ENCODE measurements at regions not wholly inside any gene's neighbourhood (a gene's known extent, or its start where the extent isn't known, plus 50 kb on each side); places are given as distances from the start of the nearest gene placed in this dataset.

GRCh38 chr20:60541991-60542390, 583.8 kb downstream of the CDH26 start:
- ChIA-PET POLR2A (no interaction called here), CTCF (interaction anchor here (1.2 kb wide), 1 partner anchor 331 kb away, joined by 4 read pairs; no protein-coding TSS in a partner anchor)
- Histone ChIP-seq H3K27ac (ENCODE audit: low read depth, low read length) (no peak overlapping the region), H3K9me3 (ENCODE audit: control insufficient read depth, insufficient read depth, low read length) (no peaks in the 10 kb centered on the region), H3K27me3 (ENCODE audit: control insufficient read depth, insufficient read depth, low read length) (no peaks in the 10 kb centered on the region), H3K4me3 (ENCODE audit: low read depth, low read length) (no peak overlapping the region)
- TF ChIP-seq CTCF (IDR thresholded peaks at IDR 0.05; ENCODE audit: low read depth, low read length): no peak
- no peak for DNase-seq (ENCODE audit: low read depth, low spot score)

GRCh38 chr20:60543598-60543997, 585.4 kb downstream of the CDH26 start:
- DNase-seq (ENCODE audit: low read depth, low spot score): no peak
- Histone ChIP-seq H3K4me3 (ENCODE audit: low read depth, low read length) (no peak overlapping the region), H3K27me3 (ENCODE audit: control insufficient read depth, insufficient read depth, low read length) (no peaks in the 10 kb centered on the region), H3K27ac (ENCODE audit: low read depth, low read length) (no peak overlapping the region), H3K9me3 (ENCODE audit: control insufficient read depth, insufficient read depth, low read length) (no peaks in the 10 kb centered on the region)
- POLR2A ChIA-PET: no interaction called here
- TF ChIP-seq CTCF (IDR thresholded peaks at IDR 0.05; ENCODE audit: low read depth, low read length): no peak
- CTCF ChIA-PET: no interaction called here

GRCh38 chr20:60553095-60553494, 594.9 kb downstream of the CDH26 start:
- ChIA-PET CTCF (no interaction called here), POLR2A (no interaction called here)
- H3K27ac ChIP-seq (ENCODE audit: low read depth, low read length): no peak overlapping the region
- DNase-seq (ENCODE audit: low read depth, low spot score): no peak
- no peaks in the 10 kb centered on the region for H3K9me3 ChIP-seq (ENCODE audit: control insufficient read depth, insufficient read depth, low read length)
- no peak overlapping the region for H3K4me3 ChIP-seq (ENCODE audit: low read depth, low read length)
- no peaks in the 10 kb centered on the region for H3K27me3 ChIP-seq (ENCODE audit: control insufficient read depth, insufficient read depth, low read length)
- TF ChIP-seq CTCF (IDR thresholded peaks at IDR 0.05; ENCODE audit: low read depth, low read length): no peak

DNA sequence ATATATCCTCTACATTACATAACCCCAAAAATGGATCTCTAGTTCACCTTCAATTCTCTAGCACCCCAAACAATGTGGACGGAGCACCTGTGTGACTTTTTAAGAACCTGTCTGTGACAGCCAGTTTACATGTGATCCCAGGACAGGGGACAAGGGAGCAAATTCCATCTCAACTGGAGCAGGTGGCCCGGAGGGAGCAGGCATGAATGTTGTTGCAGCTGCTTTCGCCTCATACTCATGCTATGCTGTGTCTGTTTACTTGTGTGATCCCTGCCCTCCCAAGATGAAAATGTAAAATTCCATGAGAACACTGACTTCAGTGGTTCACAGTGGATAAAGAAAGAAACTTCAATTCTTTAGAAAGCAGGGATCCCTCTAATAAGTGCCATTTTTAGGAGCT, 600.3 kb downstream of the CDH26 start:
- CTCF ChIA-PET: interaction anchor here (0.6 kb wide), 1 partner anchor 36 kb away, joined by 4 read pairs; no protein-coding TSS in a partner anchor
- Histone ChIP-seq H3K4me3 (ENCODE audit: low read depth, low read length) (no peak overlapping the region), H3K27ac (ENCODE audit: low read depth, low read length) (no peak overlapping the region), H3K9me3 (ENCODE audit: control insufficient read depth, insufficient read depth, low read length) (no peaks in the 10 kb centered on the region), H3K27me3 (ENCODE audit: control insufficient read depth, insufficient read depth, low read length) (no peaks in the 10 kb centered on the region)
- no peak for TF ChIP-seq CTCF (IDR thresholded peaks at IDR 0.05; ENCODE audit: low read depth, low read length)
- POLR2A ChIA-PET: no interaction called here
- DNase-seq (ENCODE audit: low read depth, low spot score): no peak

DNA sequence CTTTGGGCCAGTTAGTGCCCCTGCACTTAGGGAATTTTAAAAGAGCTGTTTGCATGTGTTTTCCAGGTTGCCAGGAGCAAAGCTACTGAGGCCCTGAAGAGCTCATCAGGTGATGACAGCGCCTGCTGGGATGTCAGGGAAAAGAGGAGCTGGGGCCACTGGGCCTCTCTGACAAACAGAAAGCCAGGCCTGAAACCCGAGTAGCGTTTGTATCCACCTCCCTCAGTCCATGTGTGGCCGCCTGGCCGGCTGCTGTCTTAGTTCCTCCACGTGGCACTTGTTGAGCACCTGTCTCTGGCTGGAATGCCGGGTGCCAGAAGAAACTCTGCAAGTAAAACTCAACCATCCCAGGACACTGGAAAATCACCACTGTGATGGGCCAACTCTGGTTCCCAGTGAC, 601.2 kb downstream of the CDH26 start:
- Histone ChIP-seq H3K27ac (ENCODE audit: low read depth, low read length) (no peak overlapping the region), H3K27me3 (ENCODE audit: control insufficient read depth, insufficient read depth, low read length) (no peaks in the 10 kb centered on the region), H3K9me3 (ENCODE audit: control insufficient read depth, insufficient read depth, low read length) (no peaks in the 10 kb centered on the region), H3K4me3 (ENCODE audit: low read depth, low read length) (no peak overlapping the region)
- ChIA-PET POLR2A (no interaction called here), CTCF (no interaction called here)
- TF ChIP-seq CTCF (IDR thresholded peaks at IDR 0.05; ENCODE audit: low read depth, low read length): no peak
- DNase-seq (ENCODE audit: low read depth, low spot score): no peak

All from AG04450 (cell line).